Ovary (tissue), 3 donors: ENCODE measurements at regions not wholly inside any gene's neighbourhood (a gene's known extent, or its start where the extent isn't known, plus 50 kb on each side); places are given as distances from the start of the nearest gene placed in this dataset.

Source experiments
- CTCF ChIP-seq, 3 donors: fragments of 450-650 bp in 2 of 3; fragments of 200-600 bp in 1 of 3; IDR thresholded peaks; one replicate each; pipeline versions ENCODE4 v1.5.1 to v1.8.0; 2016 to 2022; ENCODE audit warnings: antibody characterized with exemption in 3 of 3, mild to moderate bottlenecking in 1 of 3
- EP300 ChIP-seq: sonication (generic); formaldehyde crosslinking; IDR thresholded peaks from one replicate; pipeline ENCODE4 v1.6.1; 2017; ENCODE audit warnings: antibody characterized with exemption
- donor health status: DM: no; HTN: no; CAD: no.

- TF ChIP-seq CTCF (IDR thresholded peaks at IDR 0.05) (no peak), EP300 (no peak)
These were observed 664.2 kb downstream of the SORCS1 start for GRCh38 chr10:106500041-106500924.
